ENCODE measurements at regions not wholly inside any gene's neighbourhood (a gene's known extent, or its start where the extent isn't known, plus 50 kb on each side); places are given as distances from the start of the nearest gene placed in this dataset.

- Histone ChIP-seq H3K9me3 (no peaks in the 10 kb centered on the region), H3K27ac (no peak overlapping the region), H3K4me3 (no peak overlapping the region), H3K4me2 (no peak overlapping the region), H3K4me1 (no peaks in the 10 kb centered on the region)
- under 1% methylated on average over 3 of the region's 3 CpGs for WGBS (ENCODE audit: missing lambda C conversion rate)
- ChIA-PET CTCF (no interaction called here), POLR2A (no interaction called here)
- TF ChIP-seq POLR2A (IDR thresholded peaks at IDR 0.05; ENCODE audit: low read length) (no peak), ZC3H11A (IDR thresholded peaks at IDR 0.05) (no peak), CEBPB (IDR thresholded peaks at IDR 0.05) (no peak), RFX5 (IDR thresholded peaks at IDR 0.05) (no peak), MAX (IDR thresholded peaks at IDR 0.05) (no peak), RARB (CRISPR knock-in tag; IDR thresholded peaks at IDR 0.05) (no peak), EHMT2 (IDR thresholded peaks at IDR 0.05; ENCODE audit: low read depth) (no peak), TFCP2L1 (CRISPR knock-in tag; IDR thresholded peaks at IDR 0.05) (no peak), HOXA7 (CRISPR knock-in tag; IDR thresholded peaks at IDR 0.05) (no peak), ZFP36 (IDR thresholded peaks at IDR 0.05; ENCODE audit: borderline replicate concordance, partially characterized antibody) (no peak), HOXB5 (CRISPR knock-in tag; IDR thresholded peaks at IDR 0.05) (no peak), CTCF (IDR thresholded peaks at IDR 0.05) (no peak), HMGXB4 (CRISPR knock-in tag; IDR thresholded peaks at IDR 0.05; ENCODE audit: borderline replicate concordance) (no peak)
- TF ChIP-seq, protein P1, sequence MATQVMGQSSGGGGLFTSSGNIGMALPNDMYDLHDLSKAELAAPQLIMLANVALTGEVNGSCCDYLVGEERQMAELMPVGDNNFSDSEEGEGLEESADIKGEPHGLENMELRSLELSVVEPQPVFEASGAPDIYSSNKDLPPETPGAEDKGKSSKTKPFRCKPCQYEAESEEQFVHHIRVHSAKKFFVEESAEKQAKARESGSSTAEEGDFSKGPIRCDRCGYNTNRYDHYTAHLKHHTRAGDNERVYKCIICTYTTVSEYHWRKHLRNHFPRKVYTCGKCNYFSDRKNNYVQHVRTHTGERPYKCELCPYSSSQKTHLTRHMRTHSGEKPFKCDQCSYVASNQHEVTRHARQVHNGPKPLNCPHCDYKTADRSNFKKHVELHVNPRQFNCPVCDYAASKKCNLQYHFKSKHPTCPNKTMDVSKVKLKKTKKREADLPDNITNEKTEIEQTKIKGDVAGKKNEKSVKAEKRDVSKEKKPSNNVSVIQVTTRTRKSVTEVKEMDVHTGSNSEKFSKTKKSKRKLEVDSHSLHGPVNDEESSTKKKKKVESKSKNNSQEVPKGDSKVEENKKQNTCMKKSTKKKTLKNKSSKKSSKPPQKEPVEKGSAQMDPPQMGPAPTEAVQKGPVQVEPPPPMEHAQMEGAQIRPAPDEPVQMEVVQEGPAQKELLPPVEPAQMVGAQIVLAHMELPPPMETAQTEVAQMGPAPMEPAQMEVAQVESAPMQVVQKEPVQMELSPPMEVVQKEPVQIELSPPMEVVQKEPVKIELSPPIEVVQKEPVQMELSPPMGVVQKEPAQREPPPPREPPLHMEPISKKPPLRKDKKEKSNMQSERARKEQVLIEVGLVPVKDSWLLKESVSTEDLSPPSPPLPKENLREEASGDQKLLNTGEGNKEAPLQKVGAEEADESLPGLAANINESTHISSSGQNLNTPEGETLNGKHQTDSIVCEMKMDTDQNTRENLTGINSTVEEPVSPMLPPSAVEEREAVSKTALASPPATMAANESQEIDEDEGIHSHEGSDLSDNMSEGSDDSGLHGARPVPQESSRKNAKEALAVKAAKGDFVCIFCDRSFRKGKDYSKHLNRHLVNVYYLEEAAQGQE (IDR thresholded peaks at IDR 0.05) = no peak
- TF ChIP-seq, protein P2, sequence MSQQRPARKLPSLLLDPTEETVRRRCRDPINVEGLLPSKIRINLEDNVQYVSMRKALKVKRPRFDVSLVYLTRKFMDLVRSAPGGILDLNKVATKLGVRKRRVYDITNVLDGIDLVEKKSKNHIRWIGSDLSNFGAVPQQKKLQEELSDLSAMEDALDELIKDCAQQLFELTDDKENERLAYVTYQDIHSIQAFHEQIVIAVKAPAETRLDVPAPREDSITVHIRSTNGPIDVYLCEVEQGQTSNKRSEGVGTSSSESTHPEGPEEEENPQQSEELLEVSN (IDR thresholded peaks at IDR 0.05; ENCODE audit: borderline replicate concordance, low read depth) = no peak
- DNase-seq (ENCODE audit: low read depth in 1 of 2, low spot score in 1 of 2) (no peak), FAIRE-seq (no peak), ATAC-seq (no peak)
These were observed 317.8 kb upstream of the ZNF521 start for GRCh38 chr18:25669741-25670140.

GRCh38 chr18:25662272-25662671, 310.3 kb upstream of the ZNF521 start:
- 0% methylated on average over 4 of the region's 4 CpGs for WGBS (ENCODE audit: missing lambda C conversion rate)
- DNase-seq (ENCODE audit: low read depth in 1 of 2, low spot score in 1 of 2) (no peak), FAIRE-seq (no peak), ATAC-seq (no peak)
- CTCF ChIA-PET = no interaction called here
- Histone ChIP-seq H3K4me1 (no peaks in the 10 kb centered on the region), H3K9me3 (no peaks in the 10 kb centered on the region), H3K4me2 (no peak overlapping the region), H3K4me3 (no peak overlapping the region), H3K27ac (no peak overlapping the region)
- POLR2A ChIA-PET = no interaction called here
- TF ChIP-seq POLR2A (IDR thresholded peaks at IDR 0.05; ENCODE audit: low read length) = no peak
- TF ChIP-seq EP300 (IDR thresholded peaks at IDR 0.05) = no peak
- TF ChIP-seq CEBPB (IDR thresholded peaks at IDR 0.05) = no peak
- no peak for TF ChIP-seq USF2 (IDR thresholded peaks at IDR 0.05)
- TF ChIP-seq CBX8 (IDR thresholded peaks at IDR 0.05) = no peak
- no peak for TF ChIP-seq HOXA7 (CRISPR knock-in tag; IDR thresholded peaks at IDR 0.05)
- no peak for TF ChIP-seq HEYL (CRISPR knock-in tag; IDR thresholded peaks at IDR 0.05)
- TF ChIP-seq JUN (IDR thresholded peaks at IDR 0.05) = no peak
- no peak for TF ChIP-seq FOSB (CRISPR knock-in tag; IDR thresholded peaks at IDR 0.05)
- TF ChIP-seq, protein P3, sequence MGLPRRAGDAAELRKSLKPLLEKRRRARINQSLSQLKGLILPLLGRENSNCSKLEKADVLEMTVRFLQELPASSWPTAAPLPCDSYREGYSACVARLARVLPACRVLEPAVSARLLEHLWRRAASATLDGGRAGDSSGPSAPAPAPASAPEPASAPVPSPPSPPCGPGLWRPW (IDR thresholded peaks at IDR 0.05) = no peak
- TF ChIP-seq, protein P4, sequence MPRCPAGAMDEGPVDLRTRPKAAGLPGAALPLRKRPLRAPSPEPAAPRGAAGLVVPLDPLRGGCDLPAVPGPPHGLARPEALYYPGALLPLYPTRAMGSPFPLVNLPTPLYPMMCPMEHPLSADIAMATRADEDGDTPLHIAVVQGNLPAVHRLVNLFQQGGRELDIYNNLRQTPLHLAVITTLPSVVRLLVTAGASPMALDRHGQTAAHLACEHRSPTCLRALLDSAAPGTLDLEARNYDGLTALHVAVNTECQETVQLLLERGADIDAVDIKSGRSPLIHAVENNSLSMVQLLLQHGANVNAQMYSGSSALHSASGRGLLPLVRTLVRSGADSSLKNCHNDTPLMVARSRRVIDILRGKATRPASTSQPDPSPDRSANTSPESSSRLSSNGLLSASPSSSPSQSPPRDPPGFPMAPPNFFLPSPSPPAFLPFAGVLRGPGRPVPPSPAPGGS (IDR thresholded peaks at IDR 0.05) = no peak
- no peak for TF ChIP-seq GATA3 (IDR thresholded peaks at IDR 0.05; ENCODE audit: borderline replicate concordance)
- TF ChIP-seq HMGXB4 (CRISPR knock-in tag; IDR thresholded peaks at IDR 0.05; ENCODE audit: borderline replicate concordance) = no peak
- TF ChIP-seq ATOH8 (CRISPR knock-in tag; IDR thresholded peaks at IDR 0.05; ENCODE audit: low read depth) = no peak

Data from A549 (cell line).